ENCODE measurements at regions not wholly inside any gene's neighbourhood (a gene's known extent, or its start where the extent isn't known, plus 50 kb on each side); places are given as distances from the start of the nearest gene placed in this dataset.

GRCh38 chr3:174440253-174440701 is 418.9 kb upstream of the NAALADL2 start:
- peak overlapping the region; percentile 44 to 67 for H3K4me3 ChIP-seq (replicated peaks in 1 of 2; ENCODE audit: low read depth in 2 of 2, low read length in 2 of 2)
- TF ChIP-seq, protein P1, sequence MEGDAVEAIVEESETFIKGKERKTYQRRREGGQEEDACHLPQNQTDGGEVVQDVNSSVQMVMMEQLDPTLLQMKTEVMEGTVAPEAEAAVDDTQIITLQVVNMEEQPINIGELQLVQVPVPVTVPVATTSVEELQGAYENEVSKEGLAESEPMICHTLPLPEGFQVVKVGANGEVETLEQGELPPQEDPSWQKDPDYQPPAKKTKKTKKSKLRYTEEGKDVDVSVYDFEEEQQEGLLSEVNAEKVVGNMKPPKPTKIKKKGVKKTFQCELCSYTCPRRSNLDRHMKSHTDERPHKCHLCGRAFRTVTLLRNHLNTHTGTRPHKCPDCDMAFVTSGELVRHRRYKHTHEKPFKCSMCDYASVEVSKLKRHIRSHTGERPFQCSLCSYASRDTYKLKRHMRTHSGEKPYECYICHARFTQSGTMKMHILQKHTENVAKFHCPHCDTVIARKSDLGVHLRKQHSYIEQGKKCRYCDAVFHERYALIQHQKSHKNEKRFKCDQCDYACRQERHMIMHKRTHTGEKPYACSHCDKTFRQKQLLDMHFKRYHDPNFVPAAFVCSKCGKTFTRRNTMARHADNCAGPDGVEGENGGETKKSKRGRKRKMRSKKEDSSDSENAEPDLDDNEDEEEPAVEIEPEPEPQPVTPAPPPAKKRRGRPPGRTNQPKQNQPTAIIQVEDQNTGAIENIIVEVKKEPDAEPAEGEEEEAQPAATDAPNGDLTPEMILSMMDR (IDR thresholded peaks at IDR 0.05; ENCODE audit: low read depth, low read length) = no peak
- peak; percentile 81 to 82 for DNase-seq (ENCODE audit: low read depth in 2 of 2)

GRCh38 chr3:174440741-174441587 is 418.2 kb upstream of the NAALADL2 start:
- H3K4me3 ChIP-seq (replicated peaks in 1 of 2; ENCODE audit: low read depth in 2 of 2, low read length in 2 of 2) = peak overlapping the region; percentile 62 to 67
- DNase-seq (ENCODE audit: low read depth in 2 of 2) = peak; percentile 94 to 95
- TF ChIP-seq, protein P1 (IDR thresholded peaks at IDR 0.05; ENCODE audit: low read depth, low read length) = no peak

DNA sequence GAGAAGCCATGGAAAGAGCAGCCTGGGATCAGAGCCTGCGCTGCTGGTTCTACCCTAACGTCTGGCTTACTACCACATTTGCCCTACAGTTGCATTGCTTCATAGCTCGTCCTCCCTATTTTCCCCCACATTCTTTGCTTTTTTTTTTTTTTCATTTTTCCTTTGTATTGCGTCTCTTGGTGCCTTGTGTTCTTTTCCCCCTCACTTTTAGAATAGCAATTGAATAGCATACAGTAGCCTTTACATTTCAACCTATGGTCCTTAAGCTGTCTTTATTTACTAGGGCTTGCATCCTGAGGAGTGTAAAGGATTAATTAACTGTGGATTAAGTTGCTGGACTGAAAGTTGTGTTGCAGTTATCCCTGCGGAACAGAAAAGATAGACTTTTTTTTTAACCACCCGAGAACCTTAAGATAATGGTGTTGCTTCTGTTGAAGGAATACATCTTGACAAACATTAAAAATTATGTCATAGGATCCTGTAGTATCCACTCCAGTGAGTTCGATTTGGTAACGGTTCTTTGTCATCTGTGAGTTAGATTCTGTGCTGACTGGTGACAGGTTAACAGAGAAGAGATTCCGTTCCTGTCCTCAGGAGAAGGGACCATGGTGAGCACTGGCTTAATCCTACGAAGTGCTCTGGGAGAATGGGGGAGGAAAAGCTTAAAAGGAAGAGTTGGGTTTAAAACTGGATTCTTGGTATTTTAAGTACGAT is 417.4 kb upstream of the NAALADL2 start:
- H3K4me3 ChIP-seq (replicated peaks in 1 of 2; ENCODE audit: low read depth in 2 of 2, low read length in 2 of 2) = peak overlapping the region; percentile 62 to 67
- TF ChIP-seq, protein P1 (IDR thresholded peaks at IDR 0.05; ENCODE audit: low read depth, low read length) = no peak
- DNase-seq (ENCODE audit: low read depth in 2 of 2) = peak; percentile 51 to 94

DNA sequence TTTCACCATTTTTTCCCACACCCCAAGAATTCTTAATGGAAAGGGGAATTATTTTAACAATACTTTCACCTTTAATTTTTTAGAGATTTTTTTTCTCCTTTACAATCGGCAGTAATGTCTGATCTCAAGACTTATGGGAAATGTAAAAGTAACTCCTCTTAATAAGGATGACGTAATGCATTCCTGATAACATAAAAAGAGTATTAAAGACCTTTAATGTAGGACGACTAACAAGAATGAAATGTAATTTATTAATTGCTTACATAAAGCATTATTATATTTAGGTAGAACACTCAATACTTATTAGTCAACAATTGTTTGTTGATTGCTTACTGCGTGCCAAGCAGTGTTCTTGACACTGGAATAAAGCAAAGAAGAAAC is 416.8 kb upstream of the NAALADL2 start:
- peak in 1 of 2 donors; percentile 36 for DNase-seq (ENCODE audit: low read depth in 2 of 2)
- peak overlapping the region; percentile 62 to 67 for H3K4me3 ChIP-seq (replicated peaks in 1 of 2; ENCODE audit: low read depth in 2 of 2, low read length in 2 of 2)
- TF ChIP-seq, protein P1 (IDR thresholded peaks at IDR 0.05; ENCODE audit: low read depth, low read length) = no peak

DNA sequence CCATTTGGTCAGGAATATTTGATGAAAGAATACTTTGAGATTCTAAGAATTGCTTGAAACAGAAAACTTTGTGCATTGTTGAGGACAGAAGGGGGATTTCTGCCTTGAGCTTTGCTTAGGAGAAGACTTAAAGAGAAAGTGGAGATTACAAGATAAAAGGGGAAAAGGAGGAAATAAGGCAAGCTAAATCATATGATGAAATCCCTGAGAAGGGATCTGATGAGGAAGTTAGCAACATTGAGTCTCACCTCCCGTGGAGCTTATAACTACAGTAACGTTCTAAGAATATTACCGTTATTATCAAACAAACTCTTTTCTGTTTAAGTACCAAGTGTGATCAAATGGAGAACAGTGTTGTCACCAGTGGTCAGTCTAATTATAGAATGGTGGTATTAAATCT is 414.7 kb upstream of the NAALADL2 start:
- no peak for DNase-seq (ENCODE audit: low read depth in 2 of 2)
- TF ChIP-seq, protein P1 (IDR thresholded peaks at IDR 0.05; ENCODE audit: low read depth, low read length) = no peak
- no peak overlapping the region for H3K4me3 ChIP-seq (replicated peaks in 1 of 2; ENCODE audit: low read depth in 2 of 2, low read length in 2 of 2)

DNA sequence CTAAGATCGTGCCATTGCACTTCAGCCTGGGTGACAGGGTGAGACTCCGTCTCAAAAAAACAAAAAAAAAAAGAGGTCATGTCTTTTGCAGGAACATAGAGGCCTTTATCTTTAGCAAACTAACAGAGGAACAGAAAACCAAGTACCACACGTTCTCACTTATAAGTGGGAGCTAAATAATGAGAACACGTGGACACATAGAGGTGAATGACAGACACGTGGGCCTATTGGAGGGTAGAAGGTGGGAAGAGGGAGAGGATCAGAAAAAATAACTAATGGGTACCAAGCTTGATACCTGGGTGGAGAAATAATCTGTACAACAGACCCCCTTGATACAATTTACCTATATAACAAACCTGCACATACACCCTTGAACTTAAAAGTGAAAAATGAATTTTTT is 401.4 kb upstream of the NAALADL2 start:
- TF ChIP-seq, protein P1 (IDR thresholded peaks at IDR 0.05; ENCODE audit: low read depth, low read length) = no peak
- no peak overlapping the region for H3K4me3 ChIP-seq (replicated peaks in 1 of 2; ENCODE audit: low read depth in 2 of 2, low read length in 2 of 2)

More for the DNA sequence above, 401.4 kb upstream of the NAALADL2 start:
- no peak for DNase-seq (ENCODE audit: low read depth in 2 of 2)
